ENCODE measurements at regions not wholly inside any gene's neighbourhood (a gene's known extent, or its start where the extent isn't known, plus 50 kb on each side); places are given as distances from the start of the nearest gene placed in this dataset.

GRCh38 chr4:160604541-160604940 is 1501.7 kb downstream of the RAPGEF2 start:
- no peak for ATAC-seq (ENCODE audit: low FRiP score in 2 of 2)
- WGBS, 2 donors = 93 to 94% methylated on average over 4 of the region's 4 CpGs

GRCh38 chr4:160611181-160611580 is 1508.3 kb downstream of the RAPGEF2 start:
- DNase-seq (no peak), ATAC-seq (ENCODE audit: low FRiP score in 2 of 2) (no peak)
- Histone ChIP-seq H3K9me3 (no peaks in the 10 kb centered on the region), H3K36me3 (no peaks in the 10 kb centered on the region), H3K4me3 (no peak overlapping the region), H3K27me3 (no peaks in the 10 kb centered on the region), H3K27ac (no peak overlapping the region), H3K4me1 (no peaks in the 10 kb centered on the region)
- no peak for TF ChIP-seq POLR2AphosphoS5 (IDR thresholded peaks at IDR 0.05)
- no peak for TF ChIP-seq POLR2A (IDR thresholded peaks at IDR 0.05)
- WGBS, 2 donors = 72 to 74% methylated on average over 3 of the region's 3 CpGs

More at GRCh38 chr4:160604541-160604940, 1501.7 kb downstream of the RAPGEF2 start:
- no peaks in the 10 kb centered on the region for H3K9me3 ChIP-seq
- H3K27ac ChIP-seq = no peak overlapping the region
- no peaks in the 10 kb centered on the region for H3K36me3 ChIP-seq
- DNase-seq = no peak
- no peaks in the 10 kb centered on the region for H3K27me3 ChIP-seq
- TF ChIP-seq, protein P1, sequence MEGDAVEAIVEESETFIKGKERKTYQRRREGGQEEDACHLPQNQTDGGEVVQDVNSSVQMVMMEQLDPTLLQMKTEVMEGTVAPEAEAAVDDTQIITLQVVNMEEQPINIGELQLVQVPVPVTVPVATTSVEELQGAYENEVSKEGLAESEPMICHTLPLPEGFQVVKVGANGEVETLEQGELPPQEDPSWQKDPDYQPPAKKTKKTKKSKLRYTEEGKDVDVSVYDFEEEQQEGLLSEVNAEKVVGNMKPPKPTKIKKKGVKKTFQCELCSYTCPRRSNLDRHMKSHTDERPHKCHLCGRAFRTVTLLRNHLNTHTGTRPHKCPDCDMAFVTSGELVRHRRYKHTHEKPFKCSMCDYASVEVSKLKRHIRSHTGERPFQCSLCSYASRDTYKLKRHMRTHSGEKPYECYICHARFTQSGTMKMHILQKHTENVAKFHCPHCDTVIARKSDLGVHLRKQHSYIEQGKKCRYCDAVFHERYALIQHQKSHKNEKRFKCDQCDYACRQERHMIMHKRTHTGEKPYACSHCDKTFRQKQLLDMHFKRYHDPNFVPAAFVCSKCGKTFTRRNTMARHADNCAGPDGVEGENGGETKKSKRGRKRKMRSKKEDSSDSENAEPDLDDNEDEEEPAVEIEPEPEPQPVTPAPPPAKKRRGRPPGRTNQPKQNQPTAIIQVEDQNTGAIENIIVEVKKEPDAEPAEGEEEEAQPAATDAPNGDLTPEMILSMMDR (IDR thresholded peaks at IDR 0.05) = no peak
- TF ChIP-seq EP300 (IDR thresholded peaks at IDR 0.05) (no peak), POLR2A (IDR thresholded peaks at IDR 0.05) (no peak), POLR2AphosphoS5 (IDR thresholded peaks at IDR 0.05) (no peak)
- H3K4me3 ChIP-seq = no peak overlapping the region
- no peaks in the 10 kb centered on the region for H3K4me1 ChIP-seq

DNA sequence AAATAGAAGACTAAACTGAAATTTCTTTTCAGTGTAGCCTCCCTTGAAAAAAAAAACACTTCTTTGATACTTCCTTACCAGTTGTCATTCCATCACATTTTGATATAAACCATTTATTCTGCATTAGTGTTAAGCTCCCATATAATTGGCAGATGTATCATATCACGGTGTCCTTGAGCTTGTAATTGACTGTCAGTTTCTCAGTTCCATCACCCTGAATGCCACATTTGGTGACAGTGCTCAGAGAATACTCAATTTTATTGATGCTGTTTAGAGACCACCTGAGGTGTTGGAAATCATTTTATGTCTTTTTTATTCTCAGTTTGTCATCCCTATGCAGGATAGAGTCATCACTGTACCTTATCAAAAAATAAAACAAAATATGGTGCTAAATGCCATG is 1528.2 kb downstream of the RAPGEF2 start:
- Histone ChIP-seq H3K27ac (no peak overlapping the region), H3K4me1 (no peaks in the 10 kb centered on the region), H3K4me3 (no peak overlapping the region), H3K9me3 (peaks cover 0 to 8% (median 0%) of the 10 kb centered on the region in 4 donors), H3K27me3 (no peaks in the 10 kb centered on the region), H3K36me3 (no peaks in the 10 kb centered on the region)
- WGBS, 2 donors = 68 to 79% methylated on average over 1 of the region's 1 CpG
- no peak for DNase-seq
- TF ChIP-seq EP300 (IDR thresholded peaks at IDR 0.05) (no peak), POLR2A (IDR thresholded peaks at IDR 0.05) (no peak), POLR2AphosphoS5 (IDR thresholded peaks at IDR 0.05) (no peak)
- TF ChIP-seq, protein P1 (IDR thresholded peaks at IDR 0.05) = no peak
- no peak for ATAC-seq (ENCODE audit: low FRiP score in 2 of 2)

GRCh38 chr4:160652790-160653189 is 1511.0 kb downstream of the FSTL5 start:
- DNase-seq (no peak), ATAC-seq (ENCODE audit: low FRiP score in 2 of 2) (no peak)
- no peak overlapping the region for H3K27ac ChIP-seq
- H3K9me3 ChIP-seq = no peaks in the 10 kb centered on the region
- H3K36me3 ChIP-seq = no peaks in the 10 kb centered on the region
- WGBS, 2 donors = 87 to 91% methylated on average over 3 of the region's 3 CpGs
- no peak overlapping the region for H3K4me3 ChIP-seq
- no peaks in the 10 kb centered on the region for H3K27me3 ChIP-seq
- no peaks in the 10 kb centered on the region for H3K4me1 ChIP-seq
- TF ChIP-seq, protein P1 (IDR thresholded peaks at IDR 0.05) = no peak
- TF ChIP-seq POLR2A (IDR thresholded peaks at IDR 0.05) (no peak), EP300 (IDR thresholded peaks at IDR 0.05) (no peak), POLR2AphosphoS5 (IDR thresholded peaks at IDR 0.05) (no peak)

- WGBS, 2 donors = 83 to 89% methylated on average over 2 of the region's 2 CpGs
- no peaks in the 10 kb centered on the region for H3K27me3 ChIP-seq
- no peaks in the 10 kb centered on the region for H3K4me1 ChIP-seq
- no peaks in the 10 kb centered on the region for H3K36me3 ChIP-seq
- H3K9me3 ChIP-seq = no peaks in the 10 kb centered on the region
- no peak for DNase-seq
- TF ChIP-seq EP300 (IDR thresholded peaks at IDR 0.05) = no peak
- TF ChIP-seq POLR2A (IDR thresholded peaks at IDR 0.05) = no peak
- no peak for TF ChIP-seq POLR2AphosphoS5 (IDR thresholded peaks at IDR 0.05)
- TF ChIP-seq, protein P1 (IDR thresholded peaks at IDR 0.05) = no peak
- no peak for ATAC-seq (ENCODE audit: low FRiP score in 2 of 2)
- no peak overlapping the region for H3K4me3 ChIP-seq
- H3K27ac ChIP-seq = no peak overlapping the region
These were observed 1488.2 kb downstream of the FSTL5 start for GRCh38 chr4:160675550-160675949.

Measured in upper lobe of left lung (tissue), 6 donors.